NCI-H128 (cell line): ENCODE measurements at regions not wholly inside any gene's neighbourhood (a gene's known extent, or its start where the extent isn't known, plus 50 kb on each side); places are given as distances from the start of the nearest gene placed in this dataset.

Experiments used
- DNase-seq: peaks from one replicate; lab custom pipeline; 2025; ENCODE audit not compliant: unreplicated experiment; lab: John Stamatoyannopoulos, UW

GRCh38 chr18:8943900-8944870 is 158.3 kb upstream of the NDUFV2 start:
- DNase-seq = no peak

DNA sequence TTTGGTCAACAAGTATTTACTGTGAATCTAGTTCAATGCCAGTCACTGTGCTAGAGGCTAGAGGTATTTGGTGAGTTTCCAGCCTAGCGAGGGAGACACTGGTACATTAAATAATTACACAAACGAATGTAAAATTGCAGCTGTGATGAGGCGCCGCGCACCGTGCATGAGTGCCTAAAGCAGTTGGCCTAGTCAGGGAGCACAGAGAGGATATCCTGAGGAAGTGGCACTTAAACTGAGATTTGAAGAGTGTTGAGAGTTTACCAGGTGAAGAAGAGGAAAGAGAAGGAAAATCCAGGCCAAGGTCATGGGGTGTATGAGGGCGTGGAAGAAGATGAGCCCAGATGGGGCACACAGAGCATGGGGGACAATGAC is 157.6 kb upstream of the NDUFV2 start:
- DNase-seq = no peak

GRCh38 chr18:8945514-8945913 is 157.0 kb upstream of the NDUFV2 start:
- no peak for DNase-seq

DNA sequence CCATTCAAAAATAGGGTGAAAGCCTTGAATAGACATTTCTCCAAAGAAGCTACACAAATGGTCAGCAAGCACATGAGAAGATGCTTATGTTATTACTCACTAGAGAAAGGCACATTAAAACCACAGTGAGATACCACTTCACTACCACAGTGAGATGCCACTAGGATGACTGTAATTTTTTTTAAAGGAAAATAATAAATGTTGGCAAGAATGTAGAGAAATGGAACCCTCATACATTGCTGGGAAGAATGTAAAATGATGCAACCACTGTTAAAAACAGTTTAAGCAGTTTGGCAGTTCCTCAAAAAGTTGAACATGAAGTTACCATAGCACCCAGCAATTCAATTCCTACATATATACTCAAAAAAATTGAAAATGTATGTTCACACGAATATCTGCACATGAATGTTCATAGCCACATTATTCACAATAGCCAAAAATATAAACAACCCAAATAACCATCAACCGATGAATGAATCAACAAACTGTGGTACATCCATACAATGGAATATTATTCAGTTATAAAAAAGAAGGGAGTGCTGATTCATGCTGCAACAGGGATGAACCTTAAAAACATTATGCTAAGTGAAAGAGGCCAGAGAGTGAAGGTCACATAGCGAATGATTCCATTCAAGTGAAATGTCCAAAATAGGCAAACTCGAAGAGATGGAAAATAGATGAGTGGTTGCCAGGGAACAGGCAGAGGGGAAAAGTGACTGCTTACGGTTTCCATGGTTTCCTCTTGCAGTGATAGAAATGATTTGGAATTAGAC is 156.2 kb upstream of the NDUFV2 start:
- DNase-seq = no peak

DNA sequence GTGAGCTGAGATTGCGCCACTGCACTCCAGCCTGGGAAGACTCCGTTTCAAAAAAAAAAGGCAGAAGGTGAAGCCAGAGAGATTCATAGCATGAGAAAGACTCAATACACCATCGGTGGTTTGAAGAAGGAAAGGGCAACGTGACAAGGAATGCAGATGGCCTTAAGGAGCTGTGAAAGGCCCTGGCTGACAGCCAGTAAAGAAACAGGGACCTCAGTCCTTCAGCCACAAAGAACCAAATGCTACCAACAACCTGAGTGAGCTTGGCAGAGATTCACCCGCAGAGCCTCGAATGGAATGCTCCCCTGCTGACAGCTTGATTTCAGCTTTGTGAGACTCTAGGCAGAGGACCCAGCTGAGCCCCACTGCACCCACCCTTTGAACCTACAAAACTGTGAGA is 154.9 kb upstream of the NDUFV2 start:
- no peak for DNase-seq

- no peak for DNase-seq
Measured at GRCh38 chr18:8948011-8948410, 154.5 kb upstream of the NDUFV2 start.

DNA sequence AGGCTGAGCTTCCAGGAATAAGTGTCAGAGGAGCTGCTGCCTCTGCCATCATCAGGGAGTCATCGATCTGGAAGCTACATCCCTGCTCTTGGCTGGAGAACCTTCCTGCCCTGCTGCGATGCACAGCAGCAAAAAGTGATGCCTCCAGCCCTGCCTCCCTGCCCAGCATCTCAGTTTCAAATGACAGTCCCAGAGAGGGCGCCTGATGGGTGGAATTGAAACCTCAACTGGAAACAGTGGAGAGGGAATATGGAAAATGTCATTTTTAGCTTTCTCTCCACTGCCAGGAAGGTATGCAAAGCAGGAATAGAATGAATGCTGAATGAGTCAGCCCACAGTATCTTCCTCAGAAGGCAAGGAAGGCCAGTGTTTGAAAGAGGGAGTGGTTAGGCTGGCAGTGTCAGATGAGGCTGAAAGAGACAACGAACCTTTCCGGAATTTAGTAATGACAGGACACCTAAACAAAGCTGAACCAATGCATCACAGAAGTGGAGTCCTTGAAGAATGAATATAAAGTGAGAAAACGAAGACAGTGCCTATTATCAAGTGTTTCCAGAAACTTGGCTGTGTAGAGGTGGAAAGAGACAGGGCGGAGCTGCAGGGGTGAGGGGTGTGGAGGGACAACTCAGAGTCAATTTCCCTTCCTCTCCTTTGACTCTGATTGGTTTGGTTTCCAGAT is 153.9 kb upstream of the NDUFV2 start:
- DNase-seq = no peak

DNA sequence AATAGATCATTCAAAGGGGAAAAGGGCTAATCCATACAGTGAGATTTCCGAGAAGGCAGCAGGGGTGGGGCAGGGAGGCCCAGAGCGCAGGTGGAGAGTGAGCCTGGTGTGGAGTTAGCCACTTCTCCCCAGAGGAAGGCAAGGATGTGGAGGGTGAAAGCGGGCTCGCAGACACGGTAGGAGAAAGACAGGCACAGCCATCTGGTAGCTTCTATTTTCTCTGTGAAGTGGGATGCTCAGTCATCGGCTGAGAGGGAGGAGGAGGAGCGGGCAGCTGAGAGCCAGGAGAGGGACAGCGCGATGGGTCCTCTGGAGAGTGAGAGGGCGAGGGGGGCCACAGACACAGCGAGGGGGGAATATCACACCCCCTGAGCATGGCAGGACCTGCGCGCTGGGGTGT is 153.3 kb upstream of the NDUFV2 start:
- no peak for DNase-seq

- DNase-seq = no peak
Measured at GRCh38 chr18:8951491-8951890, 151.0 kb upstream of the NDUFV2 start.

DNA sequence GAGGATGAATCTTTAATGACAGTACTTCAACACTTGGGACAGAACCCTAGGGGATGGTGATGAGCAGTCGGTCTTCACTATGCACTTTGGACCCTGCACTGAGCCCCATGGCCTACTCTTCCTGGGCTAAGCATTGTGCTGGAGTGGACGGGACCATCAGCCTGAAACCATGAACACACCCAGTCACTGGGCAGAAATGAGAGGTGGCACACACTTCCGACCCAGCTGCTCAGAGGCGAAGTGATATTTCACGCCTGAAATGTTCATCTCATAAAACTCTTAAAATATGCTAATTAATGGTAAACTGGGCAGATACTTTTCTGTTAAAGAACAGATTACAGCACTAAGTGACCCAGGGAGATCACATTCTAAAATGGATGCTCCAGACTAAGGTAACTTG is 150.3 kb upstream of the NDUFV2 start:
- no peak for DNase-seq

DNA sequence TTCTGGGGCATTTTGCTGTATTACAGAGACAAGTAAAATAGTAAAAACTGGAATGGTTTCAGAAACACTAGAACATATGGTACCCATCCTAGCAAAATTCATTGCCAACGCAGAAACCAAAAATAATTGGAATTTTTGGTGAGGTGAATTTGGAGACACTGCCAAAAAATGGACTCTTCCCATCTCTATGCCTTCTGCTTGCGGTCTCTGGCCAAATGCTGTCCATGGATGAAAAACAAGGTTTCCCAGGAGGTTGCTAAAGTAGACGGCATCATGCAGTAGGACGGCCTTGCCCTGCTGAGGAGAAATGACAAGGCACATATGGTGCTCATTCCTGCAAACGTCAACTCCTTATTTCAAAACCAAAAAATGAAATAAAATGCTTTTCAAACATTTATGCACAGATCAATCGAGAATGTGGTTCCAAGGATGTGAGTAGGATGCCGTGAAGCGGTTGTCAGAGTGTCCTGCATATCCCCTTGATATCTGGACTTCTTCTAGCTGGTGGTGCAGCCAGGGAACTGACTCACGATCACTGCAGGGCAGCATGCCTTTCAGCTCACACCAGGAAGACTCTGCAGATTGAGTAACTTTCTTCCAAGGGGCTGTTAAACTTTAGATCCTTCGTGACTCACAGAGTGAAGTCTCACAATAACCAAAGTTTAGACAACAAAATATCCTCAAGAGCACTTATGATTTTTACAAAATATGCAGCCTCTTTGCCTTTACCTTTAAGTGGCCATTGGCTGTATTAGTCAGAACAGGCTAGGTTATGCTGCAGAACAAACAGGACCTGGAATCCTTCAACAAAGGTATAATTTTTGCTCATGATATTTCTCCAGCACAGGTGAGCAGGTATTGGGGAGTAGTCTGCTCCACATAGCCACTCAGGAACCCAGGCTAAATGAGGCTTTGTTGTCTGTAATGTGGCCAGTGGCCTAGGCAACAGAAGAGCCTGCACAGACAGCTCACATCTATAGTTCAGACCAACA is 149.4 kb upstream of the NDUFV2 start:
- DNase-seq = no peak

- DNase-seq = no peak
Measured at GRCh38 chr18:8957731-8958130, 144.8 kb upstream of the NDUFV2 start.

- DNase-seq = no peak
Measured at GRCh38 chr18:8958660-8959059, 143.8 kb upstream of the NDUFV2 start.

DNA sequence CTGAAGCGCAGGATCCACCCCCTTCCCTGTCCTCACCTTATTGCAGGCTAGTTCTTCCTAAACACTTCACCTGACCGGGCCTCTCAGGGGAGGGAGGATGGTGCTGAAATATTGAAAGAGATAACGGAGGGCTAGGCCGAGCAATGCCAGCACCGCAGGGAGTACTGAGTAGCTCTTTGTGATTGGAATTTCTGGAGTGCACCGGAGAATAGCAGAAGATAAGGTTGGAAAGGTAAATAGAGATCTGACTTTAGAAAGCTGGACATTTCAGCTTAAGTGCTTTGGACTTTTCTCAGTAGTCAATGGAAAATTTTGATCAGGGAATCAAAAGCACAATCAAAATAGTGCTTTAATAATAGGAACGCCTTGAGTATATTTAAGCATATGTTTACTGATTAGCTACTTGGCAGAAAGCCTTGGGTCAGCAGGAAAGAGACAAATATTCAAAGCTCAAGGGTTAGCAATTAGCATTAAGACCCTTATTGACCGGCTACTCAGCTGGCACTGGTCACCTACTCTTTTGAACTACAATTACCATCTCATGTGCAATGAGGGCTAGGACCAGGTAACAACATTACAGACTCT is 142.9 kb upstream of the NDUFV2 start:
- no peak for DNase-seq

DNA sequence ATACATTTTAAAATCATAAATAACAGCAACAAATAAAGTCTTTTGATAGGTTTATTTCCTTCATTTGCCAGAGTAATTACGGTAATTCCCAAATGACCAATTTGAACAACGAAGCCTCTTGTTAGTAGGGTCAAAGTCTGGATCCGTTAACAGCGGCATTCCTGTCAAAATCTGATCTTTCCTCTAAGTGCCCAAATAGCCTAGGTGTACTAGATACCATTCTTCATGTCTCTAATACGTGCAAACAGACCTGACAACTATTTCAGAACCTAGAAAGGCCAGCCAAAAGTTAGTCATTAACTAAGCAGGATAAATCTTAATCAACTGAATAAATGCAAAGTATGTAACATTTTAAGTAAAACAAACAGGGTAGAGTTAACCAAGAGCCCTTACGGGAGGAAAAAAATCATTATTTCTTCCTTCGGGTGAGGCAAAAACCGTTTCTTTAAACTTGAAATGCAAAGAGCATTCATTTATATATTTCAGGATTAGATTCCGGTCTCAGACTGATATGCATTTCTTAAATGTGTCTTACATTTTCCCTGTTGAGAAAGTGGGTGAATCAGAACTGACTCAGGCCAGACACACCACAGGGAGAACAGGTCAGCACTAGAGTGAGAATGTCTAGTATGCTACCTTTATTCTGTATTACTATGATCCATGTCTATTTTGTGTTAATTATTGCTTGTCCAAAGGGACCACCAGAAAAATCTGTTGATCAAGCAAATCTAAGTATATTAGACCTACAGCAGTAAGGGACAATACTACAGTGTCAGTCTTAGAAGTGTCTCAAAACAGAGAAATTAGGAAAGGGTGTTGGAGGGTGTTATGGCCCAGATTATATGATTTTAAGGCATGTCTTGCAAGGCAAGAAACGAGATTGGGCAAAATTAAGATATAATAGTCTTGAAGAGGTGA is 141.5 kb upstream of the NDUFV2 start:
- DNase-seq = no peak

DNA sequence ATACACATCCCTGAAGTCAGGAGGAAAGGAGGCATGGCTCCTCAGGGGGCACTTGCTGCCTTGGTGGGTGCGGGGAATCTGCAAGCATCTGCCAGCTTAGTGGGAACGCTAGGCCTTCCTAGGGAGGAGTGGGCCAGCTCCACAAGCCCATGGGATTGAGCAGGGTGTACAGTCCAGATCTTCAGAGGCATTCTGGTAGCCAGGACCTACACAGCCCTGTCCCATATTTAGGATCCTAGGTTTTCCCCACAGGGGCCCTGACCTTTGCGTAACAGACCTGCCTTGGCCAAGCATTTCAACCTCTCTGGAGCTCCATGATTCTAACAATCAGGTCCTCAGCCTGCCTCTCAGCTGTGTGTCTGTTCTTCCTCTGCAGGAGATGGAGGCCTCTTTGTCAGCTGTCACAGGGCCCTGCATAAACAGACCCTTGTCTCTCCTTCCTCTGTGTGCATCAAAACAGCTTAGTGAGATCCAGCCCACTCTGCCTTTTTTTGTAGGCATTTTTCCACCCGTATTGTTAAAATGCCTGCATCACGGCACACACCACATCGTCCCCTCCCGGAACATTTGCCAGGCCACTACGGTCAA is 140.2 kb upstream of the NDUFV2 start:
- no peak for DNase-seq

- no peak for DNase-seq
Measured at GRCh38 chr18:8962855-8963635, 139.5 kb upstream of the NDUFV2 start.

- no peak for DNase-seq
Measured at GRCh38 chr18:8963876-8964275, 138.6 kb upstream of the NDUFV2 start.
